GM21825 (cell line): ENCODE measurements at regions not wholly inside any gene's neighbourhood (a gene's known extent, or its start where the extent isn't known, plus 50 kb on each side); places are given as distances from the start of the nearest gene placed in this dataset.

Experiments used
- ATAC-seq: cut with Tn5 transposase; IDR thresholded peaks from one replicate; pipeline ENCODE4 v1.9.1; 2021; ENCODE audit warnings: mild to moderate bottlenecking, moderate library complexity; ENCODE audit not compliant: unreplicated experiment

GRCh38 chrX:78493180-78493579, 165.8 kb upstream of the CYSLTR1 start:
- peak; percentile 75 for ATAC-seq

DNA sequence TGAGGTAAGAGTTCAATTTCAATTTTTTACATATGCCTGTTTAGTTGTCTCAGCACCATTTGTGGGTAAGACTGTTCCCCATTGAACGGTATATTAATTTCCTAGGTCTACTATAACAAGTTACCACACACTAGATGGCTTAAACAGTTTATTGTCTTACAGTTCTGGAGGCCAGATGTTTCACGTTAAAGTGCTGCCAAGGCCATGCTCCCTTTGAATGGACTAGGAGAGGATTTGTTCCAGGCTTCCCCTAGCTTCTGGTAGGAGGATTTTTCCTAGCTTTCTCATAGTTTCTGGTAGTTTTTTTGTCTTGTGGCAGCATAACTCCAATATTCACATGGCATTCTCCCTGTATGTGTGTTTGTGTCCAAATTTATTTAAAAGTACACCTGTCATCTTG, 149.3 kb upstream of the CYSLTR1 start:
- no peak for ATAC-seq

- no peak for ATAC-seq
Observed at GRCh38 chrX:78456909-78457308, 129.5 kb upstream of the CYSLTR1 start.

- ATAC-seq: no peak
Observed at GRCh38 chrX:78455901-78456300, 128.5 kb upstream of the CYSLTR1 start.

GRCh38 chrX:78452356-78452755, 124.9 kb upstream of the CYSLTR1 start:
- no peak for ATAC-seq

DNA sequence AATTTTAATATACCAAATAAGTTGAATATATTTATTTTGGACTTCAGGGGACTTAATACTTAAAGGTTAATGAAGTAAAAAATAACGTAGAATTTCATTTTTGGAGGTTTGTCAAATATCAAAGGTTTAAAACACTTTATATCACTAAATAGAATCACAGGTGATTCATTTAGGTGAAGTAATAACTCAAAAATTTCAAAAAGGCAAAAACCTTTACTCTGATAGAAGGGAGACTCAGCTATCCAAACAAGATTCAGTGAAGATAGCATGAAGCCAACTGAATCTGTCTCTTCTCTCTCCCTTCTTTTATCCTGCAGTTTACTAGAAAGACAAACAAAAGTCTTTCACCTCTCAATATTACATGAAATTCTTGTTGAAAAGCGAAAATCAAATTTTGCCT, 110.2 kb upstream of the CYSLTR1 start:
- no peak for ATAC-seq

- no peak for ATAC-seq
Observed at GRCh38 chrX:78429172-78429571, 101.8 kb upstream of the CYSLTR1 start.

GRCh38 chrX:78388663-78389062, 61.3 kb upstream of the CYSLTR1 start:
- ATAC-seq: no peak

DNA sequence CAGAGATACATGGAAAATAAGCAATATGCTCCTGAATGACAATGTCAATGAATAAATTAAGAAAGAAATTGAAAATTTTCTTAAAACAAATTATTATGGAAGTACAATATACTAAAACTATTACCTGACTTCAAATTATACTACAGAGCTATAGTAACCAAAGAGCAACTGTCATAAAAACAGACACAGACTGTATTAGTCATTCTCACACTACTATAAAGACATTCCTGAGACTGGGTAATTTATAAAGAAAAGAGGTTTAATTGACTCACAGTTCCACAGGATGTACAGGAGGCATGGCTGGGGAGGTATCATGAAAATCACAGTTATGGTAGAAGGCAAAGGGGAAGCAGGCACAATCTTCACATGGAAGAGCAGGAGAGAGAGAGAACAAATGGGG, 60.0 kb upstream of the CYSLTR1 start:
- no peak for ATAC-seq

DNA sequence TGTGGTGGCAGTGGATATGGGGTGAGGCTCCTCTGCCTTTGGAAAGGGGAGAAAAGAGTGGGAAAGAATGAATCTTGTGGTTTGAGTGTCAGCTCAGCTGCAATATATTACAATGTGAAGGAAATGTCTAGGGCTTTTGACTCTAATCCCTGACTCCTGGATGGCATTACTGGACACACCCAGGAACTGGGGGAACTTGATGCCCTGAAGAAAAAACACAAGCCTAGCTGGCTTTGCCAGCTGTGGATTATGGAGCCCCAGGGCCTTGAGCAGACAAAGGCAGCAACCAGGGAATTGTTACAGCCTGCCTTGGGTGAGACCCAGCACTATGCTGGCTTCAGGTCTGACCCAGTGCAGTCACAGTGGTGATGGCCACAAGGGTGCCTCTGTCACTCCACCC, 57.1 kb upstream of the CYSLTR1 start:
- ATAC-seq: no peak

GRCh38 chrX:78383594-78383993, 56.2 kb upstream of the CYSLTR1 start:
- ATAC-seq: no peak

DNA sequence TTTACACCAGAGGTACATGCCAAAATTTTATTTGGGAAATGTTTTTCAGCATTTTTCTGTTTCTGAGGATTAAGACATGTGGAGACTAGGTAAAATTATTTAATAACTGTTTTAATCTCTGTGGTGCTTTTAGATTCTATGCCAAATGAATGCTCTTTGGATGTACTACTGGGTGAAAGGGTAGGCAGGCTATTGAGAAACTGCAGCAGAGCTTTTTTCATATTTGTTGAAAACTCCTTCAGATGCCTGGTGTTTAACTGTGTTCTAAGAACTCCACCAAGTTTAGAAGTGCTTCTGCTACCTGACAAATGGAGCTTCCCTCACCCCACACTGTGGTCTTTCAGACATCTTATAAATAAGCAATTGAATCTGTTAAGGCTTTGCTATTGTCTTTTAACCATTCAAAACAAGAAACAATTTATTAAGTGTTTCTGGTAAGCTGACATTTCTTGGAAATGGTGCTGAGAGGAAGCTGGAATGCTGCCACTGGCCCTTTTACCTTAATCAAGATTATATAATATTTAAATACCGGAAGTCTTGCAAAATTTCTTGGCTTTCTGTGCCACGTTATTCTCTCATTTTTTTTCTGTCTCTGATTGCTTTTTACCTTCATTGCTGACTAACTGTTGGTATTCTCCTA, 51.2 kb upstream of the CYSLTR1 start:
- no peak for ATAC-seq
